ENCODE measurements at regions not wholly inside any gene's neighbourhood (a gene's known extent, or its start where the extent isn't known, plus 50 kb on each side); places are given as distances from the start of the nearest gene placed in this dataset.

GRCh38 chr5:98982880-98983279 lies 54.1 kb upstream of the CHD1 start:
- DNase-seq (ENCODE audit: low read depth in 2 of 3, low spot score in 2 of 3), result no peak

Measured in activated CD8-positive, alpha-beta memory T cell treated with anti-CD3 and anti-CD28 coated beads for 48 hours (primary cell).